ENCODE measurements at regions not wholly inside any gene's neighbourhood (a gene's known extent, or its start where the extent isn't known, plus 50 kb on each side); places are given as distances from the start of the nearest gene placed in this dataset.

DNA sequence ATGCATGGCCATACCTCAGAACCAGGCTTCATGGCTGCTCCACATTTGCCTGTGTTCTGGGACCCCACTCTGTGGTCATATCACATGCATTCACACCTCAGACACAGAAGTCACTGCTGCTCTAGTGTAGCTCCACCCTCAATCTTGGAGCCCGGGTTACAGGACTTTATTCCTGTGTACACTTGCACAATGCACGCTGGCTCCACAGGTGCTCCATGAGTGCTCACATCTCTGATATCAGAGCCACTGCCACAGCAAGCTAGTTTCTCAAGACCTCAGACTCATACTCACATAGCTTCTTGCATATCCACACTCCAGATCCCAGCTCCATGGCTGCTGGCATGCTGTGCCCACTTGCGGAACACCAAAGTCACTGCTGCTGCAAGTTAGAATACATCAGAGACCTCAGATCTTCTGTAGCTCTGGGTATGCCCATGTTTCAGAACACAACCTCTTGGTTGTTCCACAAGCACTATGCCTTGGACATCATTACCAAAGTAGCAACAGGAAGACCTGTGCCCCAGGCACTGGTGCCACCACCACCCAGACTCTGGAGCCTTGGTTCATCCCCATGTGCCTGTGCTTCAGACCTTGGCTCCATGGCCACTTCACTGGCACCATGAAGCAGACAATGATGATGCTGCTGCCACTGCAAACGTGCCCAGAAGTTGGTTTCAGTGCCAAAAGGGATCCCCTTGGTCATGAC lies 269.5 kb upstream of the PCDH20 start:
- Mint-ChIP-seq H3K4me3 (ENCODE audit: unreplicated experiment) (no peak overlapping the region), H3K36me3 (ENCODE audit: low read depth) (no peaks in the 10 kb centered on the region), H3K9me3 (ENCODE audit: low read depth) (peaks cover 4% of the 10 kb centered on the region), H3K27me3 (ENCODE audit: low read depth) (no peaks in the 10 kb centered on the region), H3K27ac (ENCODE audit: unreplicated experiment) (no peak overlapping the region), H3K4me1 (ENCODE audit: low read depth) (no peaks in the 10 kb centered on the region)
- TF ChIP-seq, protein P1, sequence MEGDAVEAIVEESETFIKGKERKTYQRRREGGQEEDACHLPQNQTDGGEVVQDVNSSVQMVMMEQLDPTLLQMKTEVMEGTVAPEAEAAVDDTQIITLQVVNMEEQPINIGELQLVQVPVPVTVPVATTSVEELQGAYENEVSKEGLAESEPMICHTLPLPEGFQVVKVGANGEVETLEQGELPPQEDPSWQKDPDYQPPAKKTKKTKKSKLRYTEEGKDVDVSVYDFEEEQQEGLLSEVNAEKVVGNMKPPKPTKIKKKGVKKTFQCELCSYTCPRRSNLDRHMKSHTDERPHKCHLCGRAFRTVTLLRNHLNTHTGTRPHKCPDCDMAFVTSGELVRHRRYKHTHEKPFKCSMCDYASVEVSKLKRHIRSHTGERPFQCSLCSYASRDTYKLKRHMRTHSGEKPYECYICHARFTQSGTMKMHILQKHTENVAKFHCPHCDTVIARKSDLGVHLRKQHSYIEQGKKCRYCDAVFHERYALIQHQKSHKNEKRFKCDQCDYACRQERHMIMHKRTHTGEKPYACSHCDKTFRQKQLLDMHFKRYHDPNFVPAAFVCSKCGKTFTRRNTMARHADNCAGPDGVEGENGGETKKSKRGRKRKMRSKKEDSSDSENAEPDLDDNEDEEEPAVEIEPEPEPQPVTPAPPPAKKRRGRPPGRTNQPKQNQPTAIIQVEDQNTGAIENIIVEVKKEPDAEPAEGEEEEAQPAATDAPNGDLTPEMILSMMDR (IDR thresholded peaks at IDR 0.05), result no peak
- DNase-seq (ENCODE audit: low spot score), result no peak

DNA sequence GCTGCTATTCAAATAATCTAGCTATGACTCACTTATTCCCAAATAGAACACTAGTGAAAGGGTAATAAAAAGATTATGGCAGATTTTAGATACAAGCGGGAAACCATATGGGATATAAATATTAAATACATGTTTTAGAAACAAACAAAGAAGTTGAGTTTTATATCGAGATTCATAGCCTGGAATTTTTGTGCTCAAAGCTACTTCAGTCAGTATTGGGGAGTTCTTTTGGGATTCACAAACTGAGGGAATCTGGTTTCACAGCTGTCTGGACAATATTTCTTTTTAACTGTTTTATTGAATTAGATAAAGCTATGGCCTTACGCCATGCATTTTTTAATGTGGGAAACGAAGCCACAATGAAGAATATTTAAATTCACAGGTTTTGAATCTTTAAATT lies 257.1 kb upstream of the PCDH20 start:
- TF ChIP-seq, protein P1 (IDR thresholded peaks at IDR 0.05), result no peak
- no peaks in the 10 kb centered on the region for H3K36me3 Mint-ChIP-seq (ENCODE audit: low read depth)
- H3K27ac Mint-ChIP-seq (ENCODE audit: unreplicated experiment), result no peak overlapping the region
- H3K4me1 Mint-ChIP-seq (ENCODE audit: low read depth), result no peaks in the 10 kb centered on the region
- no peaks in the 10 kb centered on the region for H3K9me3 Mint-ChIP-seq (ENCODE audit: low read depth)
- peaks cover 5% of the 10 kb centered on the region for H3K27me3 Mint-ChIP-seq (ENCODE audit: low read depth)
- no peak overlapping the region for H3K4me3 Mint-ChIP-seq (ENCODE audit: unreplicated experiment)
- DNase-seq (ENCODE audit: low spot score), result no peak

DNA sequence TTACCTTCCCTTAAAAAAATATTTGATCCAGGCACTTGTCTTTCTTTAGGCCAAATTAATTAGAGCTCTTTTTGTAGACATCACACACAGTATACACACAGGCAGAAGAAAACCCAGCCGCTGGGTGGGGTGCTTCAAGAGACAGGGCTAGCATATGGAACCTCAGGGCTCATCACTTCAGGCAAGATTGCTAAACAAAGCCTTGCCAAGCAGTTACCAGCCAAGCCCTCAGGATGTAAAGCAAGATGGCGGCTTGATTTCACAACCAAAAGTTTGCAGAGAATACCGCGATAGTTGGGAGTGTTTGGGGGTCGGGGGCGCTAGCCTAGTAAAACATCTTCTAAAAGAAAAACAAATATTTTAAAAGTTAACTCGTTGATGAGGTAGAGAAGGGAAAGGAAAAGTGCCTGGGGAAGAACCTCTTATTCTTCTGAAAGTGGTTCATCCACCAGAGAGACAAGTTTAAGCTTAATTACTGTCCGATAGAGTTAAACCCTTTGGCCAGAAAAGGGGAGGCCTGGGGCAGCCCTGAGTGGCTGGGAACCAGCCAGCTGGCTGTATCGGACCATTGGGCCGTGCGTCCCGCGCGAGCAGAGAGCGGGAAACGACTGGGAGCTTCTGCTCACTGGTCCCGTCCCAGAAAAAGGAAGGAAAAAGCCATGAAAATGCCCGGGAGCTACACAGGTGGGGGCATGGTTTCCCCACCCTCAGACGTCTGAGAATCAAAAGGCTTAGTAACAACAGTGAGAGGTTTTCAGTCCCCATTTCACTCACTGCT lies 254.9 kb upstream of the PCDH20 start:
- H3K27ac Mint-ChIP-seq (ENCODE audit: unreplicated experiment), result no peak overlapping the region
- TF ChIP-seq, protein P1 (IDR thresholded peaks at IDR 0.05), result no peak
- H3K9me3 Mint-ChIP-seq (ENCODE audit: low read depth), result no peaks in the 10 kb centered on the region
- H3K4me3 Mint-ChIP-seq (ENCODE audit: unreplicated experiment), result no peak overlapping the region
- no peak for DNase-seq (ENCODE audit: low spot score)
- no peaks in the 10 kb centered on the region for H3K36me3 Mint-ChIP-seq (ENCODE audit: low read depth)
- no peaks in the 10 kb centered on the region for H3K4me1 Mint-ChIP-seq (ENCODE audit: low read depth)
- H3K27me3 Mint-ChIP-seq (ENCODE audit: low read depth), result peaks cover 2% of the 10 kb centered on the region

DNA sequence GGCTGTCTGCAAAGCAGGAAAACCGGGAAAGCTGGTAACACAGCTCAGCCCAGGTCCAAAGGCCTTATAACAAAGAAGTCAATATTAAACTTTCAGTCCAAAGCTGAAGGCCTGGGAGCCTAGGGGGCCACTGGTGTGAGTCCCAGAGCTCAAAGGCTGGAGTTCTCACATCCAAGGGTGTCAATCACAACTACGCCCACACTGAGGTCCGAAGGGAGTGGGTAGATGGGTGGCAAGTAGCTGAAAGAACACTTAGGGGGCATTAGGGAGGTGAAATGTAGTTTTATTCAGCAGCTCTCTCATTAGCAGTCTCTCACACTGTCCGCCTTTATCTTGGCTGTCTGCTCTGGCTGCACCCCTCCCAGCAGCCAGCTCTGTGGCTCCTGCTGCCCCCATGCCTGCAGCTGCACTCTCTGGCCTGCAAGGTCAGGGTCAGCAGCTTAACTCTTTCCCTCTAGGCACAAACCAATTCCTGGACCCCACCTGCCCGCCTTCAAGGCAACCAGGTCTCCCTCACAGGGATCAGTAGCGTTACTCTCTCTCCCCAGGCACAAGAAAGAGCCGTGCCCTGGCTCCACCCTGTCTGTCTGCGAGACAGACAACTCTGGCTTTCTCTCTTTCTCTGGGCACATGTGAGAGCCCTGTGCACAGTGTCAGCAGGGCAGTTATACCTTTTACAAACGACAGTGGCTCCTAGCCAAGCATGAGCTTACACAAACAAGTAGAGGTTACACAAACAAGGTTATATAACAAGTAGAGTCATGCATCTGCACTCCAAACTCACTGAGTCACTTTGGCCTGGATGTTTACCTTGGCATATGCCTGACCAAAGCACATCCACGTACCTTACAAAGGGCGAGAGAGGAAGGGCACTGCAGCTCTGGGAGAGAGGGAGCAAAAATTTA lies 249.4 kb upstream of the PCDH20 start:
- no peak for DNase-seq (ENCODE audit: low spot score)
- Mint-ChIP-seq H3K4me3 (ENCODE audit: unreplicated experiment) (no peak overlapping the region), H3K4me1 (ENCODE audit: low read depth) (no peaks in the 10 kb centered on the region), H3K9me3 (ENCODE audit: low read depth) (no peaks in the 10 kb centered on the region), H3K27me3 (ENCODE audit: low read depth) (peaks cover 6% of the 10 kb centered on the region), H3K36me3 (ENCODE audit: low read depth) (no peaks in the 10 kb centered on the region), H3K27ac (ENCODE audit: unreplicated experiment) (no peak overlapping the region)
- TF ChIP-seq, protein P1 (IDR thresholded peaks at IDR 0.05), result no peak

DNA sequence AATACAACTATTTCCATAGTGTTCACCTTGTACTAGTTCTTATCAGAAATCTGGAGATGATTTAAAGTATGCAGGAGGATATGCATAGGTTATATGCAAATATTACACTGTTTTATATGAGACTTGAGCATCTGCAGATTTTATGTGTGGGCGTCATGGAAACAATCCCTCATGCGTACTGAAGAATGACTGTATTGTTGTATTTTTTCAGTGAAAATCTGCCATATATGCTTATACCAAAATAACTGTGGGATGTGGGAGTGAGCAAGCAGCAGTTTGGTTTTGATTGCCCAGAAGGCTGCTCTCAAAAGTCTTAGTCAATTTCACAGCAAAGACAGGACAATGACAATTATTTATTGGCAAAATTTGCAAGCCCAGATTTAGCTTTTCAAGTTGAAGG lies 238.8 kb upstream of the PCDH20 start:
- Mint-ChIP-seq H3K4me1 (ENCODE audit: low read depth) (no peaks in the 10 kb centered on the region), H3K27me3 (ENCODE audit: low read depth) (peaks cover 5% of the 10 kb centered on the region), H3K36me3 (ENCODE audit: low read depth) (no peaks in the 10 kb centered on the region), H3K27ac (ENCODE audit: unreplicated experiment) (no peak overlapping the region), H3K4me3 (ENCODE audit: unreplicated experiment) (no peak overlapping the region), H3K9me3 (ENCODE audit: low read depth) (peaks cover 7% of the 10 kb centered on the region)
- TF ChIP-seq, protein P1 (IDR thresholded peaks at IDR 0.05), result no peak
- DNase-seq (ENCODE audit: low spot score), result no peak
